B cell (primary cell): ENCODE measurements at regions not wholly inside any gene's neighbourhood (a gene's known extent, or its start where the extent isn't known, plus 50 kb on each side); places are given as distances from the start of the nearest gene placed in this dataset.

Experiments
- ATAC-seq: fragments of 200-7000 bp; cut with Tn5 transposase; one replicate; pipeline ENCODE4 v1.10.0; 2021; ENCODE audit warnings: low read depth, mild to moderate bottlenecking, moderate number of reproducible peaks, moderate library complexity
- CTCF ChIA-PET: fragments of 350-600 bp; sonication (Branson Sonifier 250); formaldehyde crosslinking; loops from one replicate; lab custom pipeline; 2021; ENCODE audit warnings: antibody characterized with exemption, inconsistent platforms; lab: Charles Lee
- POLR2A ChIA-PET: fragments of 350-600 bp; sonication (Branson Sonifier 250); formaldehyde crosslinking; loops from one replicate; lab custom pipeline; 2021; ENCODE audit warnings: antibody characterized with exemption; lab: Charles Lee
- DNase-seq: peaks from one replicate; pipeline ENCODE4 v3.0.0; 2013
- H2AFZ ChIP-seq: 2 replicates; pipeline ENCODE4 v1.6.1; 2012; ENCODE audit warnings: mild to moderate bottlenecking, low read depth, low read length; ENCODE audit not compliant: insufficient read depth, poor library complexity, severe bottlenecking
- H3K27ac ChIP-seq, 2 donors: 1 replicate in 1 of 2; 2 replicates in 1 of 2; pipeline ENCODE4 v1.5.1; 2012 to 2013; ENCODE audit warnings: low read length in 2 of 2, mild to moderate bottlenecking in 2 of 2, moderate library complexity in 1 of 2
- H3K27me3 ChIP-seq, 4 experiments: fragments of 200-600 bp in 1 of 4; sonication (generic) in 1 of 4; replicated peaks in 1 of 4; 1 replicate in 2 of 4; 2 replicates in 2 of 4; pipeline versions ENCODE4 v1.6.1 to v1.7.0; 2013 to 2016; ENCODE audit warnings: low read length in 3 of 4, mild to moderate bottlenecking in 2 of 4, mixed read lengths in 1 of 4, moderate library complexity in 1 of 4; ENCODE audit not compliant: insufficient read depth in 4 of 4, control insufficient read depth in 3 of 4; ENCODE audit errors: control extremely low read depth in 1 of 4
- H3K36me3 ChIP-seq, 2 experiments: replicated peaks in 1 of 2; 1 replicate in 1 of 2; 2 replicates in 1 of 2; pipeline versions ENCODE4 v1.6.1 to v1.7.1; 2013; ENCODE audit warnings: low read length in 1 of 2; ENCODE audit not compliant: insufficient read depth in 2 of 2, control insufficient read depth in 1 of 2; ENCODE audit errors: control extremely low read depth in 1 of 2, extremely low read depth in 1 of 2
- H3K4me1 ChIP-seq, 2 donors: fragments of 200-600 bp in 1 of 2; sonication (generic) in 1 of 2; 1 replicate in 1 of 2; 2 replicates in 1 of 2; pipeline versions ENCODE4 v1.5.1 to v1.6.1; 2013 to 2017; ENCODE audit warnings: low read length in 2 of 2; ENCODE audit not compliant: control insufficient read depth in 2 of 2, insufficient read depth in 2 of 2
- H3K4me2 ChIP-seq: replicated peaks from 2 replicates; pipeline ENCODE3; 2012; ENCODE audit warnings: mild to moderate bottlenecking, low read depth, low read length; ENCODE audit not compliant: poor library complexity, severe bottlenecking
- H3K4me3 ChIP-seq, 5 experiments: fragments of 200-600 bp in 1 of 5; sonication (generic) in 1 of 5; 1 replicate in 3 of 5; 2 replicates in 2 of 5; pipeline versions ENCODE4 v1.5.1 to v1.7.0; 2011 to 2016; ENCODE audit warnings: low read length in 4 of 5, mild to moderate bottlenecking in 4 of 5, low read depth in 2 of 5, control low read depth in 1 of 5, moderate library complexity in 1 of 5; ENCODE audit not compliant: insufficient read depth in 1 of 5; ENCODE audit errors: control extremely low read depth in 1 of 5, extremely low read depth in 1 of 5
- H3K79me2 ChIP-seq: fragments of 200-600 bp; sonication (generic); one replicate; pipeline ENCODE4 v1.6.0; 2016; ENCODE audit warnings: low read length; ENCODE audit not compliant: control insufficient read depth, insufficient read depth
- H3K9ac ChIP-seq: fragments of 200-600 bp; sonication (generic); 2 replicates; pipeline ENCODE4 v1.6.1; 2017; ENCODE audit warnings: mild to moderate bottlenecking, low read length, moderate library complexity
- H3K9me3 ChIP-seq, 3 donors: one replicate each; pipeline versions ENCODE4 v1.6.1 to v1.7.1; 2013; ENCODE audit warnings: low read length in 2 of 3; ENCODE audit not compliant: control insufficient read depth in 2 of 3, insufficient read depth in 1 of 3; ENCODE audit errors: control extremely low read depth in 1 of 3
- H4K20me1 ChIP-seq: 2 replicates; pipeline ENCODE4 v1.6.0; 2012; ENCODE audit warnings: mild to moderate bottlenecking, low read length; ENCODE audit not compliant: insufficient read depth, control insufficient read depth, poor library complexity, severe bottlenecking
- H3K27ac Mint-ChIP-seq: one replicate; pipeline ENCODE4 v1.8.0; 2021; ENCODE audit warnings: mixed read lengths
- H3K27me3 Mint-ChIP-seq: one replicate; pipeline ENCODE4 v1.8.0; 2021; ENCODE audit warnings: mixed read lengths
- H3K4me1 Mint-ChIP-seq: one replicate; pipeline ENCODE4 v1.8.0; 2021; ENCODE audit warnings: mixed read lengths
- H3K4me3 Mint-ChIP-seq: one replicate; pipeline ENCODE4 v1.8.0; 2021; ENCODE audit warnings: mixed read lengths
- H3K9me3 Mint-ChIP-seq: one replicate; pipeline ENCODE4 v1.8.0; 2022; ENCODE audit warnings: mixed read lengths; ENCODE audit not compliant: insufficient read depth
- CTCF ChIP-seq: fragments of 200-600 bp; IDR thresholded peaks from one replicate; pipeline ENCODE4 v1.8.0; 2022; ENCODE audit warnings: antibody characterized with exemption, mild to moderate bottlenecking
- EZH2 ChIP-seq: IDR thresholded peaks from 2 replicates; pipeline ENCODE4 v1.6.1; 2012; ENCODE audit warnings: borderline replicate concordance, low read depth, mild to moderate bottlenecking, moderate library complexity, low read length; ENCODE audit not compliant: insufficient read depth, poor library complexity, severe bottlenecking
- WGBS: methylation state at CpG from one replicate; pipeline ENCODE4 v1.1.5; 2013; ENCODE audit warnings: missing lambda C conversion rate; ENCODE audit not compliant: insufficient coverage; 5-methylcytosine and 5-hydroxymethylcytosine counted together
- intact Hi-C: fragments of 100-400 bp; cut with micrococcal nuclease; formaldehyde crosslinking; loops from one replicate; pipeline ENCODE4 v1.10.0; 2022

DNA sequence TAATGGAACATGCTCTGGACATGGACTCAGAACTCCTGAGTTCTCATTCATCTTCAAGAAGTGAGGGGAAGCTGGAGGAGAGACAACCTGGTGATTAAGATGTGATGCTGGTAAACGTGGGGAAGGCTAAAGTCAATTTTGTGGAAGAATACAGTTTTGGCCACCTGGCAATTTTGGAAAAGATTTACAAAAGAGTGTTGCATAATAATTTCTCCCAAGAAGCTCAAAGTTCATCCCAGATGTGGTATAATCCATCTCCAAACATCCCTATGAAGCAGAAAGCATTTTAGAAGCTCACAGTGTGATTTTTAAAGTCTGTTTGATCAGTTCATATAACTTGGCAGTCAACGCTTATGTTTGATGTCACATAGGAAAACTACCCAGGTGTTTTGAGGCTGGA is 208.7 kb downstream of the LMX1A start:
- Mint-ChIP-seq H3K27me3 (peaks cover 4% of the 10 kb centered on the region), H3K9me3 (no peaks in the 10 kb centered on the region), H3K27ac (no peak overlapping the region), H3K4me3 (no peak overlapping the region), H3K4me1 (no peaks in the 10 kb centered on the region)
- H3K4me1 ChIP-seq = no peaks in the 10 kb centered on the region
- no CpG with 5 or more reads among the region's 2 CpGs for WGBS
- intact Hi-C loops = no loop called here
- POLR2A ChIA-PET = no interaction called here
- no peak overlapping the region for H3K9ac ChIP-seq
- no peaks in the 10 kb centered on the region for H3K27me3 ChIP-seq
- no peak overlapping the region for H3K4me2 ChIP-seq
- ATAC-seq (no peak), DNase-seq (no peak)
- H2AFZ ChIP-seq = no peak overlapping the region
- CTCF ChIA-PET = interaction anchor here (1.3 kb wide), 1 partner anchor 10 kb away, joined by 3 read pairs; no protein-coding TSS in a partner anchor
- no peak overlapping the region for H3K4me3 ChIP-seq
- H4K20me1 ChIP-seq = no peaks in the 10 kb centered on the region
- H3K79me2 ChIP-seq = no peaks in the 10 kb centered on the region
- no peak overlapping the region for H3K27ac ChIP-seq
- TF ChIP-seq CTCF (no peak), EZH2 (no peak)
- H3K36me3 ChIP-seq = no peaks in the 10 kb centered on the region
- H3K9me3 ChIP-seq = no peaks in the 10 kb centered on the region

- no peaks in the 10 kb centered on the region for H3K9me3 Mint-ChIP-seq
- no peak overlapping the region for H3K9ac ChIP-seq
- no peak overlapping the region for H3K4me2 ChIP-seq
- POLR2A ChIA-PET = no interaction called here
- H3K4me1 Mint-ChIP-seq = no peaks in the 10 kb centered on the region
- WGBS = 39% methylated on average over 6 of the region's 12 CpGs
- no peaks in the 10 kb centered on the region for H3K27me3 ChIP-seq
- no peak overlapping the region for H3K27ac ChIP-seq
- no peak for ATAC-seq
- no peak overlapping the region for H2AFZ ChIP-seq
- no peaks in the 10 kb centered on the region for H3K4me1 ChIP-seq
- no peaks in the 10 kb centered on the region for H4K20me1 ChIP-seq
- no peaks in the 10 kb centered on the region for H3K36me3 ChIP-seq
- CTCF ChIA-PET = interaction anchor here (0.6 to 2.5 kb wide), 7 partner anchors 9 to 448 kb away, joined by 3 to 14 read pairs (median 3); no protein-coding TSS in a partner anchor
- H3K79me2 ChIP-seq = no peaks in the 10 kb centered on the region
- peak; percentile 27 for DNase-seq
- H3K27me3 Mint-ChIP-seq = peaks cover 9% of the 10 kb centered on the region
- TF ChIP-seq EZH2 (no peak), CTCF (peak; percentile 74)
- no peak overlapping the region for H3K4me3 Mint-ChIP-seq
- intact Hi-C loops = no loop called here
- H3K9me3 ChIP-seq = no peaks in the 10 kb centered on the region
- no peak overlapping the region for H3K4me3 ChIP-seq
- no peak overlapping the region for H3K27ac Mint-ChIP-seq
These were observed 211.6 kb downstream of the LMX1A start for GRCh38 chr1:165144757-165145397.
